ENCODE measurements at regions not wholly inside any gene's neighbourhood (a gene's known extent, or its start where the extent isn't known, plus 50 kb on each side); places are given as distances from the start of the nearest gene placed in this dataset.

DNA sequence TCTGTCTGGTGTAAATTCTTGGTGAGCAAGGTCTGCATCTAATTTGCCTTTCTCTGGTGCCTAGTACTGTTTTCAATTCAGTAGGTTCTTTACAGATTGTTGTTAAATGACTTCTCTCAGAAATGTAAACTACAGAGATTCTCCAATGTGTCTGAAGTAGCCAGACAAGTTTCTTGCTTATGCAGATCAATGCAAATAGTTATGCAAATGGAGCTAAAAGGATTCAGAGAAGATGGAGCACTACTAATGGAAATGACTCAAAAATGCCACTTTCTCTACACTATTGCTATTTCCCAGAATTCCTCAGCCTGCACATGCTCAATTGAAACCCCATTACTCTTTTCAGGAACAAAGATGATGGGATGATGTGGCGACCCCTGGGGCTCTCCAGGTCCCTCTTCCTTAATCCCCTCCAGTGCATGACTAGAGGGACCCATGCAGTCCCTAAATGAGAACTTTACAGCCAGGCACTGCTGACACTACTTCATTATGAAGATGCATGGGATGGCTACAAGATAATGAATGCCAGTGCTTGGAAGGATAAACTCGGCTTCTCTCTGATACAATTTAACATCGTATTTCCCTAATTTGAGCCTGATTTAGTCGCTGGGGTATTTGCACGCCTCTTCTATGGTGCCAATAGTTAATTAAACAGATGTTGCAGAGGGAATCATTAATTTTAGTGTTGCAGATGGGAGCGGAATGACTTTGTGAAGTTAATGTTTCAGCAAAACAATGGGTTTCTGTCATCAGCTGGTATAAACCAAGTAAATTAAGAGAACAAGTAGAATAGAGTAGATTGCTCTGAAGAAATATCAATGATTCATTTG is 753.2 kb downstream of the TLR4 start:
- H3K4me1 ChIP-seq (ENCODE audit: control insufficient read depth, insufficient read depth, low read length): no peaks in the 10 kb centered on the region
- no peaks in the 10 kb centered on the region for H3K9me3 Mint-ChIP-seq
- 88 to 94% methylated on average over 5 to 6 of the region's 6 CpGs for WGBS, 2 experiments (ENCODE audit: insufficient coverage in 1 of 2, insufficient read length in 1 of 2)
- DNase-seq: peak; percentile 44
- H3K4me3 ChIP-seq (ENCODE audit: low read length): no peak overlapping the region
- no peak overlapping the region for H3K27ac Mint-ChIP-seq
- no peaks in the 10 kb centered on the region for H3K36me3 ChIP-seq (ENCODE audit: control insufficient read depth, insufficient read depth, low read length)
- H3K4me3 Mint-ChIP-seq: no peak overlapping the region
- peaks cover 2% of the 10 kb centered on the region for H3K4me1 Mint-ChIP-seq
- TF ChIP-seq, protein P1, sequence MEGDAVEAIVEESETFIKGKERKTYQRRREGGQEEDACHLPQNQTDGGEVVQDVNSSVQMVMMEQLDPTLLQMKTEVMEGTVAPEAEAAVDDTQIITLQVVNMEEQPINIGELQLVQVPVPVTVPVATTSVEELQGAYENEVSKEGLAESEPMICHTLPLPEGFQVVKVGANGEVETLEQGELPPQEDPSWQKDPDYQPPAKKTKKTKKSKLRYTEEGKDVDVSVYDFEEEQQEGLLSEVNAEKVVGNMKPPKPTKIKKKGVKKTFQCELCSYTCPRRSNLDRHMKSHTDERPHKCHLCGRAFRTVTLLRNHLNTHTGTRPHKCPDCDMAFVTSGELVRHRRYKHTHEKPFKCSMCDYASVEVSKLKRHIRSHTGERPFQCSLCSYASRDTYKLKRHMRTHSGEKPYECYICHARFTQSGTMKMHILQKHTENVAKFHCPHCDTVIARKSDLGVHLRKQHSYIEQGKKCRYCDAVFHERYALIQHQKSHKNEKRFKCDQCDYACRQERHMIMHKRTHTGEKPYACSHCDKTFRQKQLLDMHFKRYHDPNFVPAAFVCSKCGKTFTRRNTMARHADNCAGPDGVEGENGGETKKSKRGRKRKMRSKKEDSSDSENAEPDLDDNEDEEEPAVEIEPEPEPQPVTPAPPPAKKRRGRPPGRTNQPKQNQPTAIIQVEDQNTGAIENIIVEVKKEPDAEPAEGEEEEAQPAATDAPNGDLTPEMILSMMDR (conservative IDR thresholded peaks at IDR 0.05): no peak
- H3K27me3 ChIP-seq (ENCODE audit: control insufficient read depth, insufficient read depth, low read length, poor library complexity, severe bottlenecking): peaks cover 31% of the 10 kb centered on the region
- no peaks in the 10 kb centered on the region for H3K9me3 ChIP-seq (ENCODE audit: control insufficient read depth, low read length)
- H3K36me3 Mint-ChIP-seq (ENCODE audit: low read depth): no peaks in the 10 kb centered on the region
- H3K9ac ChIP-seq (ENCODE audit: extremely low read depth, low read length, poor library complexity, severe bottlenecking): no peak overlapping the region
- H3K27ac ChIP-seq (ENCODE audit: low read depth, low read length): no peak overlapping the region
- H3K27me3 Mint-ChIP-seq (ENCODE audit: insufficient read depth): peaks cover 10% of the 10 kb centered on the region

DNA sequence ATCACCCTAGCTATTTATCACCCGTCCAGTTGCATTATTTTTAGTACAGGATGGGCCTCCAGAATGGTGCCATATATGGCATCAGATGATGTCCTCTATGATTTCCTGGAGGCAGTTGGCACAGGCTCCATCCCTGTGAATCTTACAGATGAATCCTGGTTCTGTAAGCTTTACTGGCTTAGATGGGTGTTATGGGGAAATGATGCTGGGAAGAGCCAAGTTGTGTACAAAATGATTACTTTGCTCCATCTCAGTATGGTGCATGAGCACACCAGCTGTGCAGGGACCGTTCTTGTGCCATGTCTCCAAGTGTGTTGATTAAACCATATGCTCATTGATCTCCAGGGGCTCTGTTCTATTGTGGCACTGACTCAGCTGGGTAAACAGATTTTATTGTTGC is 755.7 kb downstream of the TLR4 start:
- Histone ChIP-seq H3K36me3 (ENCODE audit: control insufficient read depth, insufficient read depth, low read length) (no peaks in the 10 kb centered on the region), H3K27me3 (ENCODE audit: control insufficient read depth, insufficient read depth, low read length, poor library complexity, severe bottlenecking) (peaks cover 18% of the 10 kb centered on the region), H3K9ac (ENCODE audit: extremely low read depth, low read length, poor library complexity, severe bottlenecking) (no peak overlapping the region), H3K9me3 (ENCODE audit: control insufficient read depth, low read length) (no peaks in the 10 kb centered on the region), H3K4me3 (ENCODE audit: low read length) (no peak overlapping the region), H3K4me1 (ENCODE audit: control insufficient read depth, insufficient read depth, low read length) (no peaks in the 10 kb centered on the region), H3K27ac (ENCODE audit: low read depth, low read length) (no peak overlapping the region)
- no peak for DNase-seq
- Mint-ChIP-seq H3K4me3 (no peak overlapping the region), H3K36me3 (ENCODE audit: low read depth) (no peaks in the 10 kb centered on the region), H3K27me3 (ENCODE audit: insufficient read depth) (peaks cover 6% of the 10 kb centered on the region), H3K9me3 (no peaks in the 10 kb centered on the region), H3K4me1 (peaks cover 2% of the 10 kb centered on the region), H3K27ac (no peak overlapping the region)
- TF ChIP-seq, protein P1 (conservative IDR thresholded peaks at IDR 0.05): no peak
- WGBS, 2 experiments (ENCODE audit: insufficient coverage in 1 of 2, insufficient read length in 1 of 2): 78 to 85% methylated on average over 1 to 2 of the region's 2 CpGs

DNA sequence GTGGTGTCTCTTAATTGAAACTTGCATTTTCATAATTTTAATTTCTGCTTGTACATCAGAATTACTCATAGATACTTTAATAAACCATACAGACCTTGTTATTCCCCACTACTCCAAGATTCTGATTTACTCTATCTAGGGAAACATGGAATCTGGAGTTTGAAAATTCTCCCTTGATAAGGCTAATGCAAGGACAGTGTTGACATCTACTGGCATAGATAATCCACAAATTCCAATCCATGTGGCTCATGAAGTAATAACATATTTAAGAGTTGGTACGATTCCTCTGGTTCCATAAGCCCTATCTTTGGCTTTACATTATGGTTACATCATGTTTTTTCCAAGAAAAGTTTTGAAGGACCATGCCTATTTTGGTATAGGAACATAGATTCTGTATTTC is 759.2 kb downstream of the TLR4 start:
- 86% methylated on average over 1 of the region's 1 CpG; no CpG with 5 or more reads in 1 of the 2 experiments for WGBS, 2 experiments (ENCODE audit: insufficient coverage in 1 of 2, insufficient read length in 1 of 2)
- no peaks in the 10 kb centered on the region for H3K9me3 ChIP-seq (ENCODE audit: control insufficient read depth, low read length)
- no peak overlapping the region for H3K9ac ChIP-seq (ENCODE audit: extremely low read depth, low read length, poor library complexity, severe bottlenecking)
- no peak overlapping the region for H3K4me3 ChIP-seq (ENCODE audit: low read length)
- no peak overlapping the region for H3K27ac ChIP-seq (ENCODE audit: low read depth, low read length)
- Mint-ChIP-seq H3K27me3 (ENCODE audit: insufficient read depth) (no peaks in the 10 kb centered on the region), H3K4me3 (no peak overlapping the region), H3K27ac (no peak overlapping the region), H3K36me3 (ENCODE audit: low read depth) (no peaks in the 10 kb centered on the region), H3K4me1 (no peaks in the 10 kb centered on the region), H3K9me3 (no peaks in the 10 kb centered on the region)
- H3K27me3 ChIP-seq (ENCODE audit: control insufficient read depth, insufficient read depth, low read length, poor library complexity, severe bottlenecking): peaks cover 7% of the 10 kb centered on the region
- TF ChIP-seq, protein P1 (conservative IDR thresholded peaks at IDR 0.05): no peak
- H3K4me1 ChIP-seq (ENCODE audit: control insufficient read depth, insufficient read depth, low read length): no peaks in the 10 kb centered on the region
- no peaks in the 10 kb centered on the region for H3K36me3 ChIP-seq (ENCODE audit: control insufficient read depth, insufficient read depth, low read length)
- DNase-seq: no peak

Measured in endodermal cell (in vitro differentiated cells).